HepG2 (cell line): ENCODE measurements at regions not wholly inside any gene's neighbourhood (a gene's known extent, or its start where the extent isn't known, plus 50 kb on each side); places are given as distances from the start of the nearest gene placed in this dataset.

Experiments
- ATAC-seq: fragments of 200-7000 bp; cut with Tn5 transposase; 3 replicates; pipeline ENCODE4 v1.9.1; 2020; ENCODE audit warnings: mild to moderate bottlenecking, moderate library complexity
- BruUV-seq: library from RNA; stranded (reverse); fragments of 400-500 nt; replicated peaks from 2 replicates; lab custom pipeline; 2021; lab: Mats Ljungman, UMichigan
- CTCF ChIA-PET: fragments of 300-600 bp; formaldehyde crosslinking; extraction: SDS; loops from one replicate; lab custom pipeline; 2021; ENCODE audit warnings: low total read pairs, inconsistent platforms, low intra/inter-chr PET ratio; lab: Yijun Ruan, JAX
- POLR2A ChIA-PET: fragments of 350-600 bp; sonication (Branson Sonifier 250); formaldehyde crosslinking; loops from one replicate; lab custom pipeline; 2020; ENCODE audit warnings: antibody characterized with exemption, inconsistent platforms; lab: Yijun Ruan, JAX
- DNase-seq: peaks from one replicate; pipeline ENCODE4 v3.0.0-alpha.2; 2015; ENCODE audit warnings: low spot score
- FAIRE-seq: peaks from 3 replicates; lab custom pipeline; 2011; peaks lifted over from hg19 to GRCh38; lab: Jason Lieb, UNC
- H2AFZ ChIP-seq: one replicate; pipeline ENCODE4 v1.6.1; 2011; ENCODE audit warnings: low read length, inconsistent platforms
- H3K27ac ChIP-seq: fragments of 300-600 bp; 3 replicates; pipeline ENCODE4 v1.8.0; 2011; ENCODE audit warnings: mixed run types, mild to moderate bottlenecking, mixed read lengths, low read length, inconsistent platforms; ENCODE audit not compliant: insufficient read depth; ENCODE audit errors: extremely low read length
- H3K27me3 ChIP-seq, 2 experiments: fragments of 200-600 bp in 1 of 2; 2 replicates in 1 of 2; 3 replicates in 1 of 2; pipeline versions ENCODE4 v1.6.0 to v1.8.0; 2011; ENCODE audit warnings: low read length in 2 of 2, mild to moderate bottlenecking in 2 of 2, moderate library complexity in 2 of 2, inconsistent platforms in 1 of 2; ENCODE audit not compliant: insufficient read depth in 2 of 2, control insufficient read depth in 1 of 2
- H3K36me3 ChIP-seq, 2 experiments: fragments of 200-600 bp in 1 of 2; replicated peaks in 1 of 2; 2 replicates in 1 of 2; 3 replicates in 1 of 2; pipeline versions ENCODE4 v1.5.1 to v1.8.0; 2011; ENCODE audit warnings: low read length in 2 of 2, inconsistent platforms in 1 of 2; ENCODE audit not compliant: insufficient read depth in 2 of 2, control insufficient read depth in 1 of 2
- H3K4me1 ChIP-seq: 2 replicates; pipeline ENCODE4 v1.5.1; 2012; ENCODE audit warnings: low read length, inconsistent platforms; ENCODE audit not compliant: insufficient read depth
- H3K4me2 ChIP-seq: 2 replicates; pipeline ENCODE4 v1.6.0; 2011; ENCODE audit warnings: low read depth, low read length, inconsistent platforms
- H3K4me3 ChIP-seq, 3 experiments: fragments of 200-600 bp in 1 of 3; sonication (generic), shearing (Covaris generic) in 1 of 3; replicated peaks in 1 of 3; 2 replicates each; pipeline ENCODE4 v1.5.1; 2011 to 2016; ENCODE audit warnings: low read length in 3 of 3, inconsistent platforms in 2 of 3, low read depth in 2 of 3, mild to moderate bottlenecking in 2 of 3, control low read depth in 1 of 3, mixed read lengths in 1 of 3; ENCODE audit not compliant: insufficient read depth in 1 of 3
- H3K79me2 ChIP-seq: one replicate; pipeline ENCODE4 v1.6.1; 2011; ENCODE audit warnings: low read length, inconsistent platforms; ENCODE audit not compliant: insufficient read depth
- H3K9ac ChIP-seq: 2 replicates; pipeline ENCODE4 v1.6.0; 2011; ENCODE audit warnings: mild to moderate bottlenecking, low read depth, low read length, inconsistent platforms; ENCODE audit not compliant: insufficient read depth
- H3K9me3 ChIP-seq: 2 replicates; pipeline ENCODE4 v1.5.1; 2012; ENCODE audit warnings: mild to moderate bottlenecking, low read length
- H4K20me1 ChIP-seq: 2 replicates; pipeline ENCODE4 v1.6.0; 2011; ENCODE audit warnings: inconsistent platforms, mild to moderate bottlenecking, low read length, moderate library complexity; ENCODE audit not compliant: insufficient read depth
- ATF1 ChIP-seq: IDR thresholded peaks from 2 replicates; pipeline ENCODE4 v1.6.1; 2016; ENCODE audit warnings: mild to moderate bottlenecking, control low read depth
- BHLHE40 ChIP-seq: IDR thresholded peaks from 2 replicates; pipeline ENCODE4 v1.6.1; 2011; ENCODE audit warnings: low read length, improper control_type of control experiment
- CAMTA2 ChIP-seq: sonication (generic); formaldehyde crosslinking; IDR thresholded peaks from 2 replicates; pipeline ENCODE4 v1.4.0; 2020; ENCODE audit warnings: mild to moderate bottlenecking, missing genetic modification reagents, borderline replicate concordance
- KLF15 ChIP-seq: sonication (generic); formaldehyde crosslinking; IDR thresholded peaks from 2 replicates; pipeline ENCODE4 v1.8.1; 2023; ENCODE audit warnings: borderline replicate concordance, mild to moderate bottlenecking, inconsistent platforms, missing genetic modification reagents, mixed read lengths
- MLLT10 ChIP-seq: sonication (generic); formaldehyde crosslinking; IDR thresholded peaks from 2 replicates; pipeline ENCODE4 v1.4.0; 2020; ENCODE audit warnings: missing genetic modification reagents
- MYC ChIP-seq: sonication (generic); formaldehyde crosslinking; IDR thresholded peaks from 2 replicates; pipeline ENCODE4 v1.9.0; 2021; ENCODE audit warnings: missing genetic modification reagents, borderline replicate concordance
- PHF5A ChIP-seq: IDR thresholded peaks from one replicate; pipeline ENCODE4 v1.6.1; 2018; ENCODE audit warnings: low read depth, missing genetic modification reagents; ENCODE audit not compliant: unreplicated experiment
- RARA ChIP-seq: IDR thresholded peaks from 2 replicates; pipeline ENCODE4 v1.6.1; 2016; ENCODE audit warnings: missing genetic modification reagents, missing compliant biosample characterization
- REPIN1 ChIP-seq: sonication (generic); formaldehyde crosslinking; IDR thresholded peaks from 2 replicates; pipeline ENCODE4 v1.8.0; 2022; ENCODE audit warnings: missing genetic modification reagents, low read depth, mild to moderate bottlenecking, borderline replicate concordance
- TCF7 ChIP-seq: sonication (generic); IDR thresholded peaks from 2 replicates; pipeline ENCODE4 v1.6.1; 2016; ENCODE audit warnings: antibody characterized with exemption, low read depth
- THAP9 ChIP-seq: sonication (generic); formaldehyde crosslinking; IDR thresholded peaks from 2 replicates; pipeline ENCODE4; 2020; ENCODE audit warnings: missing genetic modification reagents, mild to moderate bottlenecking, borderline replicate concordance
- ZFP90 ChIP-seq: sonication (generic); formaldehyde crosslinking; IDR thresholded peaks from 2 replicates; pipeline ENCODE4 v1.8.0; 2022; ENCODE audit warnings: missing genetic modification reagents, mild to moderate bottlenecking, inconsistent platforms, borderline replicate concordance
- ZNF225 ChIP-seq: sonication (generic); formaldehyde crosslinking; IDR thresholded peaks from 2 replicates; pipeline ENCODE4 v1.4.0; 2020; ENCODE audit warnings: mild to moderate bottlenecking, missing genetic modification reagents
- ZNF282 ChIP-seq: fragments of 450-650 bp; IDR thresholded peaks from 2 replicates; pipeline ENCODE4 v1.6.1; 2018; ENCODE audit not compliant: partially characterized antibody
- ZNF296 ChIP-seq: sonication (generic); formaldehyde crosslinking; conservative IDR thresholded peaks from 2 replicates; pipeline ENCODE4 v1.5.0; 2020; ENCODE audit warnings: mild to moderate bottlenecking, missing genetic modification reagents
- ZNF484 ChIP-seq: sonication (generic); formaldehyde crosslinking; IDR thresholded peaks from 2 replicates; pipeline ENCODE4 v1.5.1; 2020; ENCODE audit warnings: mild to moderate bottlenecking, low read depth, missing genetic modification reagents, borderline replicate concordance
- ZNF616 ChIP-seq: sonication (generic); formaldehyde crosslinking; IDR thresholded peaks from 2 replicates; pipeline ENCODE4 v1.5.0; 2020; ENCODE audit warnings: low read depth, mild to moderate bottlenecking, missing genetic modification reagents
- ZNF749 ChIP-seq: sonication (generic); formaldehyde crosslinking; IDR thresholded peaks from 2 replicates; pipeline ENCODE4 v1.8.0; 2022; ENCODE audit warnings: mild to moderate bottlenecking, missing genetic modification reagents, moderate library complexity, borderline replicate concordance
- in situ Hi-C: cut with HindIII; loops from 2 replicates; pipeline ENCODE4 v1.10.0; 2017; ENCODE audit warnings: low pct_unique_long_range_greater_than_20kb; ENCODE audit not compliant: extremely low pct_ligation_motif_present
- intact Hi-C: fragments of 100-400 bp; cut with micrococcal nuclease; formaldehyde crosslinking; loops from one replicate; pipeline ENCODE4 v1.10.0; 2022; ENCODE audit not compliant: unreplicated experiment
- TF ChIP-seq, protein P1 (sequence below): sonication (generic); formaldehyde crosslinking; IDR thresholded peaks from 2 replicates; pipeline ENCODE4 v1.9.0; 2022; ENCODE audit warnings: missing genetic modification reagents, mild to moderate bottlenecking, borderline replicate concordance
- TF ChIP-seq, protein P2 (sequence below): sonication (generic); formaldehyde crosslinking; IDR thresholded peaks from 2 replicates; pipeline ENCODE4 v1.5.0; 2020; ENCODE audit warnings: mild to moderate bottlenecking, low read depth, missing genetic modification reagents, borderline replicate concordance

- TF ChIP-seq PHF5A (no peak), ZNF749 (no peak)
- TF ChIP-seq, all 625 proteins: peak for 0
Observed at GRCh38 chr6:15926256-15926655, 202.6 kb upstream of the MYLIP start (continued).

DNA sequence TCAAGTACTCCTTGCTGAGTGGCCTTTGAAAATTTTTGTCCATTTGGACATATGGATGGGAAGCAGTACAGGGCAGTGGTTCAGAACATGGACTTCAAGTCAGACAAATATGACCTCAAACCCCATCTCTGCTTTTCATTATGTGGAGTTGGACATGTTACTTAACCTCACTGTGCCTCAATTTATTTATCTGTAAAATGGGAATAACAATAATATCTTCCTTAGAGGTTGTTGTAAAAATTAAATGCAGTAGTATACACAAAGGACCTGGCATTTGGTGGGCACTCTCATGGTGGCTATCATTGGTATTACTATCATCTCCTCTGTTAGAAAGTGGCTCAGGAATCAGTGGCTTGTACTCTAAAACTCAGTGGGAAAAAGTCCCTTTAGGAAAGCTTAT, 204.0 kb upstream of the MYLIP start:
- ATAC-seq, result no peak
- Histone ChIP-seq H4K20me1 (no peaks in the 10 kb centered on the region), H3K27ac (no peak overlapping the region), H3K4me3 (no peak overlapping the region), H3K9ac (no peak overlapping the region), H3K36me3 (no peaks in the 10 kb centered on the region), H2AFZ (no peak overlapping the region), H3K4me1 (no peaks in the 10 kb centered on the region), H3K4me2 (no peak overlapping the region), H3K27me3 (peaks cover 4 to 6% of the 10 kb centered on the region in 2 experiments; a peak in 3 of 5 replicates), H3K9me3 (no peaks in the 10 kb centered on the region), H3K79me2 (no peaks in the 10 kb centered on the region)
- TF ChIP-seq ATF1 (CRISPR knock-in tag) (no peak), REPIN1 (CRISPR knock-in tag) (no peak), ZNF282 (no peak), ZNF616 (no peak), MYC (CRISPR knock-in tag) (no peak), BHLHE40 (no peak), CAMTA2 (no peak), ZFP90 (no peak), THAP9 (CRISPR knock-in tag) (no peak), ZNF484 (CRISPR knock-in tag) (no peak), TCF7 (no peak), ZNF225 (no peak), KLF15 (no peak), RARA (CRISPR knock-in tag) (no peak), MLLT10 (CRISPR knock-in tag) (no peak), ZNF296 (no peak)
- TF ChIP-seq, protein P1, sequence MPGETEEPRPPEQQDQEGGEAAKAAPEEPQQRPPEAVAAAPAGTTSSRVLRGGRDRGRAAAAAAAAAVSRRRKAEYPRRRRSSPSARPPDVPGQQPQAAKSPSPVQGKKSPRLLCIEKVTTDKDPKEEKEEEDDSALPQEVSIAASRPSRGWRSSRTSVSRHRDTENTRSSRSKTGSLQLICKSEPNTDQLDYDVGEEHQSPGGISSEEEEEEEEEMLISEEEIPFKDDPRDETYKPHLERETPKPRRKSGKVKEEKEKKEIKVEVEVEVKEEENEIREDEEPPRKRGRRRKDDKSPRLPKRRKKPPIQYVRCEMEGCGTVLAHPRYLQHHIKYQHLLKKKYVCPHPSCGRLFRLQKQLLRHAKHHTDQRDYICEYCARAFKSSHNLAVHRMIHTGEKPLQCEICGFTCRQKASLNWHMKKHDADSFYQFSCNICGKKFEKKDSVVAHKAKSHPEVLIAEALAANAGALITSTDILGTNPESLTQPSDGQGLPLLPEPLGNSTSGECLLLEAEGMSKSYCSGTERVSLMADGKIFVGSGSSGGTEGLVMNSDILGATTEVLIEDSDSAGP (CRISPR knock-in tag), result no peak
- TF ChIP-seq, protein P2, sequence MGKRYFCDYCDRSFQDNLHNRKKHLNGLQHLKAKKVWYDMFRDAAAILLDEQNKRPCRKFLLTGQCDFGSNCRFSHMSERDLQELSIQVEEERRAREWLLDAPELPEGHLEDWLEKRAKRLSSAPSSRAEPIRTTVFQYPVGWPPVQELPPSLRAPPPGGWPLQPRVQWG (CRISPR knock-in tag), result no peak
- no TSS peak for BruUV-seq
- in situ Hi-C loops, result no loop called here
- FAIRE-seq, result no peak
- intact Hi-C loops, result no loop called here
- no peak for DNase-seq
- CTCF ChIA-PET, result no interaction called here
- POLR2A ChIA-PET, result no interaction called here
